Astrocyte of the spinal cord (primary cell): ENCODE measurements at regions not wholly inside any gene's neighbourhood (a gene's known extent, or its start where the extent isn't known, plus 50 kb on each side); places are given as distances from the start of the nearest gene placed in this dataset.

Experiments
- DNase-seq: peaks from one replicate; pipeline ENCODE4 v3.0.0; 2011; ENCODE audit warnings: low read depth, low spot score
- H3K4me3 ChIP-seq: 2 replicates; pipeline ENCODE4 v1.5.1; 2011; ENCODE audit warnings: low read depth, mild to moderate bottlenecking, low read length, moderate library complexity
- CTCF ChIP-seq: IDR thresholded peaks from 2 replicates; pipeline ENCODE4 v1.5.1; 2012; ENCODE audit warnings: low read depth, mild to moderate bottlenecking, low read length, inconsistent platforms
- in situ Hi-C: cut with HindIII; loops from 2 replicates; pipeline ENCODE4 v1.10.0; 2017; ENCODE audit warnings: low sequenced_read_pairs

- in situ Hi-C loops: no loop called here
- H3K4me3 ChIP-seq: no peak overlapping the region
- no peak for DNase-seq
- no peak for TF ChIP-seq CTCF
Measured at GRCh38 chr4:23036921-23037495, 344.3 kb downstream of the GBA3 start.

GRCh38 chr4:23036503-23036902 lies 343.8 kb downstream of the GBA3 start:
- in situ Hi-C loops: no loop called here
- no peak for TF ChIP-seq CTCF

GRCh38 chr4:23035521-23036056 lies 342.9 kb downstream of the GBA3 start:
- no peak for DNase-seq
- H3K4me3 ChIP-seq: no peak overlapping the region
- TF ChIP-seq CTCF: no peak
- in situ Hi-C loops: no loop called here

More at GRCh38 chr4:23036503-23036902, 343.8 kb downstream of the GBA3 start:
- no peak overlapping the region for H3K4me3 ChIP-seq
- DNase-seq: no peak

DNA sequence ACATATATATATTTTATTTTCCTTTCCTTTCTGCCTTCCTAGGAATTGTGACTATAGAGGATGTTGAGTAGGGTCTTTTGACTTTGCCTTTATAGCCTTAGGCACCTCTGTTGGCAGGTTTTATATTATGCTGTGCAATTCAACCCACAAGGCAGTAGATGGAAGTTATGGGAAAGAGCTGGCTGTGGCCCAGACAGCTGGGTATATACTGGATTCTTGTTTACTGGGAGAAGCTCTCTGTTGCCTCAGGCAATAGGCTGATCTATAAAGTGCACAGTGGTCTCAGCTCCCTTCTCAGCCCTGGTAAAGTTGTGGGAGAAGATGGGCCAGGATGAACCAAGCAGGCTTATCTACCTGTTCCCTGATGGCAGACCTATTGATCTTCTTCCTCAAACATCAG lies 342.0 kb downstream of the GBA3 start:
- TF ChIP-seq CTCF: no peak
- peak; percentile 17 for DNase-seq
- in situ Hi-C loops: no loop called here

GRCh38 chr4:23033796-23034195 lies 341.1 kb downstream of the GBA3 start:
- TF ChIP-seq CTCF: no peak
- in situ Hi-C loops: no loop called here
- no peak overlapping the region for H3K4me3 ChIP-seq
- DNase-seq: peak; percentile 31

More for the DNA sequence above, 342.0 kb downstream of the GBA3 start:
- H3K4me3 ChIP-seq: no peak overlapping the region

GRCh38 chr4:23028875-23029274 lies 336.1 kb downstream of the GBA3 start:
- H3K4me3 ChIP-seq: no peak overlapping the region
- in situ Hi-C loops: no loop called here
- no peak for TF ChIP-seq CTCF
- DNase-seq: no peak
